HG03196 (cell line): ENCODE measurements at regions not wholly inside any gene's neighbourhood (a gene's known extent, or its start where the extent isn't known, plus 50 kb on each side); places are given as distances from the start of the nearest gene placed in this dataset.

Experiments used
- ATAC-seq: cut with Tn5 transposase; IDR thresholded peaks from one replicate; pipeline ENCODE4 v1.9.1; 2021; ENCODE audit not compliant: unreplicated experiment

- ATAC-seq, result no peak
Measured at GRCh38 chr18:61729322-61729721, 163.5 kb downstream of the RNF152 start.

GRCh38 chr18:61727241-61728193 is 165.3 kb downstream of the RNF152 start:
- ATAC-seq, result no peak

DNA sequence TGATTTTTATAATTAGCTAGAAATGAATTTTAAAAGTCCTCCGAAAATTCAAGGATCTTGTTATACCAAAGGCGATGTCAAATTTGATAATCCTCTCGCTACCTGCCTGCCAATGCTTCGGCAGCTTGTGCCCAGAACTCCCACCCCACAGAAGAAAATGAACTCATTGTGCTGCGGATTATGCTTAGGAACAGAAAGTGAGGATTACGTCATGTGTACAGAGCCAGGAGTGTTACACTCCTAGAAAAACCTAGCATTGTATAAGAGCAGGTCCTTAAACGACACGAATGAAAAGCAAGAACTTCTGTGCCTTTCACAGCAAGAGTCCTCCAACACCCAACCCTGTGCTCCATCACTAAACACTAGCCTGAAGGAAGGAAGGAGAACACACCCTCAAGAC is 168.3 kb downstream of the RNF152 start:
- ATAC-seq, result no peak

DNA sequence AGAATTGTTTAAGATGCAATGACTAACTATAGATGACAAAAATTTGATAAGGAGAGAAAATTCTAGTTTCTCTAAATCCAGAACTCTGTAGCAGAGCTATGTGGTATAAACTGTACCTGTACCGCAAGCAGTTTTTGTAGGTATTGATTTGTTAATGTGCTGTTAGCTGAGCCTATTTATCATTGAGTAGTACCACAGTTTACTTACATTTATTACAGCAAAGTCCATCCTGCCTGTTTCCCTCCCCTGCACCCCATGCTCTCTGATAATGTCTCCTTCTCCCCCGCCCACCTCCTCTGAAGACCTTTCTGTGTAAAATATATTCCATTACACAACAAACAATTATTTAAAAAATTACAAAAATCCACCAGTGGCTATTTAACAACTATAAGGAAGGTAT is 170.6 kb downstream of the RNF152 start:
- no peak for ATAC-seq

- no peak for ATAC-seq
Measured at GRCh38 chr18:61720496-61720895, 172.3 kb downstream of the RNF152 start.

DNA sequence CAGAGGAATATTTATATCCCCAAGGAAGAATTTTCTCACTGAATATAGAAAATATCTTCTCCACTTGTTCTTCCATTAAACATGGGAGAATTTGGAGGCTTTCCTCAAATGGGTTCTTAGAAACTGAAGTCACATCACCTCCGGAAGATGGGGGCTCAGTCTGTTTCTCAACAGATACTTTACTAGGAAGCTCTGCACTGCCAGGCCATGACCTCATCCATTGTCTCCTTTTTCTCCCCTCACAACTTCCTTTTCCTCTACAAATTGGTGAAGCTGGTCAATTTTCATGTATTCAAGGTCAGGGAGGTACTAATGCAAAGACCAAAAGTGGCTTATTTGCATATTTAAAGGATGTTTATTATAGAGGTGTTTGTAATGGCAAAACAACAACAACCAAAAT is 173.1 kb downstream of the RNF152 start:
- no peak for ATAC-seq

- ATAC-seq, result no peak
Measured at GRCh38 chr18:61718944-61719343, 173.9 kb downstream of the RNF152 start.

GRCh38 chr18:61714421-61714820 is 178.4 kb downstream of the RNF152 start:
- no peak for ATAC-seq

- no peak for ATAC-seq
Measured at GRCh38 chr18:61713502-61713901, 179.3 kb downstream of the RNF152 start.

- no peak for ATAC-seq
Measured at GRCh38 chr18:61710082-61710620, 182.7 kb downstream of the RNF152 start.

DNA sequence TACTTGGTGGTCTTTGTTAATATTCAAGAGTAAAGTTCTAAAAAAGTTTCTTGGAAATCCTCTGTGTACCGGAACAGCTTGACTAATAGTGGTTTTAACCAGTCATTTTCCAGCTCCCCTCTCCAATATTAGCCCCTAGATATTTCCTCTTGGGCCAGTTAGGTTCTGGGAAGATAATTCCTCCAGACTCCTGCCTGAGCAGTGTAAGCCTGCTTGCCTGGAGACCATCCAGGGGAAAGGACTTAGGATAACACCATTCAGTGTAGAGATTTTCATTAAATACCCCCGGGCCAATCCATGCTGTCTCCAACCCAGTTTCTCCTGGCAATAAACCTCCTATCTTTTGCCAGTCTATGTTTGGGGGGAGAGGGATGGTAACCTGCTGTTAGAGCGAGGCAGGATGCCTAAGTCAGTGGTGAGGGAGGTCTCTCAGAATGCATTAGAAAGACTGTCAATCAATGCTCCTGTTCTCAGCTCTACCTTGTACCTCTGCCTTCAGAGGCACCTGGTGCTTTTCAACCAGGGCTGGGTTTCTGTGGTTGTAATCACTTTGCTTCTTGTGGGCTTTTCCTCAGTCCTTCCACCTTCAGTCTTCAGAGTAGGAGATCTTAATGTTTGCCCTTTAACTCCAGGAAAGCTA is 186.4 kb downstream of the RNF152 start:
- no peak for ATAC-seq

DNA sequence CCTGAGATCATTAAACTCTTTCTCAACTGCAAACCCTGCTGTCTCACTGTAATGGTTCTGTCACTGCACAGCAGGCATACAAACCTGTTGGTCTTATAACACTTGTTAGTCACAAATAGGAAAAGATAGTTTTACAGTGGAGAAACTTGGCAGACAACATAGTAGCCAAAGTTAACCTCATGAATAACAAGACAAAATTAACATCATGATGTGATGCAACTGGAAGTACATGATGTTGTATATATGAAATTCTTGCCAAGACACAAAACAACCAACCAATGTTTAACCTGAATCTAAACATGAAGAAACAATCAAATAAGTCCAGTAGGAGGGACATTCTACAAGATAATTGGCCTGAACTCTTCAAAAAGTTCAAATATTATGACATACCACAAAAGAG is 189.3 kb downstream of the RNF152 start:
- ATAC-seq, result no peak

DNA sequence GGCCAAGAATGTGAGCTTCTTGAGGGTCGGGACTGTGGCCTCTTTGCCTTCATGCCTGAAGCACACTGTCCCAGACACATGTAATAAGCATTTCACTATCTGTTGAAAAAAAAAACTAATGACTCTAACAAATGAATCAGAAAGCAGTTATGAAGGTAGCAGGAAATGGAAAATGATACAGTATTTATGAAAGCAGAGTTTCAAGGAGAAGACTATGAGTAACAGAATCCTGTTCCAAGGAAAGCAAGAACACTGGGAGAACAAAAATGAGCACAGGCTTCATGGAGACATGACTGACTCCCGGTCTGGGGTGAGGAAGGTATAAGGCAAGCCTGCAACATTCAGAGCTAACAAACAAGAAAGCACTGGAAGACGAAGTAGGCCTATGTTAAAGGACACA is 190.8 kb downstream of the RNF152 start:
- no peak for ATAC-seq

DNA sequence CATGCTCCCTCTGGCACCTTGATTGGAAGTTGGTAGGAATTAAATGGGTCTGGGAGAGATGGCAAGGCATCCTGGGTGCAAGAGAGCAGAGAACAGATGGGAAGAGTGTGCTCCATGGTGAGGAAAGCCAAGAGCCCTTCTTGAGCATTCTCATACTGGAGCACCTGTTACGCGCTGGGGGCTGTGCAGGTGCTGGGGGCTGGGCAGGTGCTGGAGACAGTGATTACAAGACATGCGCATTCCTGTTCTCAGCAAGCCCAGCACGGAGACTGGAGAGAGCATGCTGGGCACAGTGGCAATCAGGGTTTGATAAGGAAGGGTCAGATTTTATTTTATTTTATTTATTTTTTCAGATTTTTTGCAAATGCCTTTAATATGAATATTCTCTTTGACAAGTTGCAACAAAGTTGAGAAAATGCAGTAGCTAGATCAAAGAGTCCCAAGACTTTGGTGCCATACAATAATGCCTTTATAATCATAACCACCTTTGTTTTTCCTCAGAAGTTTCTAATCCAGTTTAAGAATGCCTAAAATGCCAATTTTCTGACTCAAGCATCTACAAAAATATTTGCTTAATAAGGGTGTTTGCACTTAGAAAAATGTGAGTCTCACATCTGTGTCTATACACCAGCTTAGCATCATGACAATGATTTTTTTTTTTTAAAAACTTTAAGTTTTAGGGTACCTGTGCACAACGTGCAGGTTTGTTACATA is 193.3 kb downstream of the RNF152 start:
- ATAC-seq, result no peak

GRCh38 chr18:61697306-61697909 is 195.4 kb downstream of the RNF152 start:
- ATAC-seq, result no peak

GRCh38 chr18:61694236-61694635 is 198.6 kb downstream of the RNF152 start:
- no peak for ATAC-seq

DNA sequence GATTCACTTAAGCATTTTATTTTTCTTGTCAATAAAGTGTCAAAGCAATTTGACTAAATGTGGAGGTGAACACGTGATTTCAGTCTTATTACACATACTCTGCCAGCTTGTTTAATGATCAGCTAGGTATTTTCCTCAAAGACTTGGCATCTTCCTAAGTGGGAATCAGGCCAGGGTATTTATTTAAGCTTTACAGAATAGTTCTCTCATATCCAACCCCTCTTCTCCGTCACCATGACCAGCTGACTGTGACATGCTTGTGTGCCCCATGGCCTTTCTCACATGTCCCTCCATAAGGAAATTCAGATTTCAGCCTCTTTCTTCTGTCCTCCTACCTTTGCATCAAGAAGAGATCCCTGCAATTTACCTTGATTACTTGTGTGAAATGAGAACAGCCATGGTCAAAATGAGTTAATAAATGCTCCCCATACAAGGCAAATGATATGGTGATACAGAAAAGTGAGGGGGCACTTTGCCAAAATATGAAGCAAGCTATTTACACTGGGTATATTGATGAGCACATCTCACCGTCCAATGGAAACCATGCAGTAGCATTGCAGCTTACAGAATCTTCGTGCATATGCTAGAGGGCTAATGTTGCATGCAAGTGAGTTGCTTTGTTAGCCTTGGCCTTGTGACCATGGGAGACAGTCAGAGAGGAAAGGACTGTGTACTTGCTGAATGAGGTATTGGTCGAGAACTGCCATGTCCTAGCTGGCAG is 202.2 kb downstream of the RNF152 start:
- ATAC-seq, result no peak

- ATAC-seq, result no peak
Measured at GRCh38 chr18:61687317-61687716, 205.5 kb downstream of the RNF152 start.

DNA sequence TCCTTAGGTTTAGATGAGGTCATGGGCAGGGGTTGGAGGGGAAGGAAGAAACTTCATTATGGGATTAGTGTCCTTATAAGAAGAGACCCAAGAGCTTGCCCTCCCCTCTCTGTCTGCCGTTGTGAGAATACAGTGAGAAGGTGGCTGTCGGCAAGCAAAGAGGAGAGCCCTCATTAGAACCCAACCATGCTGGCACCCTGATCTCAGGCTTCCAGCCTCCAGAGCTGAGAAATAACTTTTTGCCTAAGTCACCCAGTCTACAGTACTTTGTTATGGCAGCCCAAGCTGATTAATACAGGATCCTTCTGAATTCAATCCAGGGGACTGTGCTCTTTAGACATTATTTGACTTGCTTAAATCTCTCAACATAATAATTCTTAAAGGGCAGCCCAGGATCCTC is 209.0 kb downstream of the RNF152 start:
- ATAC-seq, result no peak

DNA sequence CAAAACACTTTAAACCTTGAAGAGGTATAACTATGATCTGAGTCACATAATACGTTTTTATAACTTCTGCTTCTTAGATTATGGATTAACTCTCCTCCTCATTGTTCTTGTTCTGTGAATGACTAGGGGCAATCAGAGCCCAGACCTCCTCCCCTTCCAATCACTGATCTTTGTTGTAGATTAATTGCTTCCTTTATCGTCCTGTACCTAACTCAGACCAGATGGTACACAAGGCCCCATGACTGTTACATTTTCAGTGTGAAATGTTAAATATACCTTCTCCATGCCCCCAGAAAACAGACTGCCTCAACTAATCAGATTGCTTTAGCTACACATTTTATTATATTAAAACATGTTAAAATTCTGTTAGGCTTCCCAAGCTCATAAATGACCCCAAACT is 211.7 kb downstream of the RNF152 start:
- no peak for ATAC-seq
